GM19025 (cell line): ENCODE measurements at regions not wholly inside any gene's neighbourhood (a gene's known extent, or its start where the extent isn't known, plus 50 kb on each side); places are given as distances from the start of the nearest gene placed in this dataset.
"Not testable (repeated sequence)": the region's sequence is repeated elsewhere in the genome, so short reads cannot be mapped to it uniquely, and the experiment has no call there.

Experiments used
- ATAC-seq: cut with Tn5 transposase; IDR thresholded peaks from one replicate; pipeline ENCODE4 v1.9.1; 2021; ENCODE audit warnings: mild to moderate bottlenecking, low read depth, moderate library complexity; ENCODE audit not compliant: unreplicated experiment

GRCh38 chr4:188370777-188371176 lies 231.5 kb downstream of the TRIML1 start:
- ATAC-seq, result no peak

GRCh38 chr4:188372058-188372457 lies 232.8 kb downstream of the TRIML1 start:
- no peak for ATAC-seq

GRCh38 chr4:188372829-188373228 lies 233.6 kb downstream of the TRIML1 start:
- no peak for ATAC-seq

GRCh38 chr4:188374871-188375270 lies 235.6 kb downstream of the TRIML1 start:
- no peak for ATAC-seq

- ATAC-seq, result no peak
Measured at GRCh38 chr4:188377816-188378215, 238.6 kb downstream of the TRIML1 start.

GRCh38 chr4:188383180-188383579 lies 243.9 kb downstream of the TRIML1 start:
- no peak for ATAC-seq

- ATAC-seq, result no peak
Measured at GRCh38 chr4:188387179-188387791, 248.0 kb downstream of the TRIML1 start.

GRCh38 chr4:188391349-188391748 lies 252.1 kb downstream of the TRIML1 start:
- ATAC-seq, result not testable (repeated sequence)

- no peak for ATAC-seq
Measured at GRCh38 chr4:188396037-188396436, 256.8 kb downstream of the TRIML1 start.

- ATAC-seq, result no peak
Measured at GRCh38 chr4:188399834-188400233, 260.6 kb downstream of the TRIML1 start.

GRCh38 chr4:188400451-188400850 lies 261.2 kb downstream of the TRIML1 start:
- ATAC-seq, result no peak

- no peak for ATAC-seq
Measured at GRCh38 chr4:188403272-188403671, 264.0 kb downstream of the TRIML1 start.

- not testable (repeated sequence) for ATAC-seq
Measured at GRCh38 chr4:188405071-188405835, 266.0 kb downstream of the TRIML1 start.

- ATAC-seq, result no peak
Measured at GRCh38 chr4:188408244-188409030, 269.2 kb downstream of the TRIML1 start.

- no peak for ATAC-seq
Measured at GRCh38 chr4:188409851-188410250, 270.6 kb downstream of the TRIML1 start.

GRCh38 chr4:188411805-188412204 lies 272.6 kb downstream of the TRIML1 start:
- ATAC-seq, result no peak

GRCh38 chr4:188412499-188412898 lies 273.3 kb downstream of the TRIML1 start:
- ATAC-seq, result no peak

- ATAC-seq, result no peak
Measured at GRCh38 chr4:188414441-188414840, 275.2 kb downstream of the TRIML1 start.

- no peak for ATAC-seq
Measured at GRCh38 chr4:188417181-188417580, 277.9 kb downstream of the TRIML1 start.

GRCh38 chr4:188423039-188423438 lies 283.8 kb downstream of the TRIML1 start:
- ATAC-seq, result no peak

- no peak for ATAC-seq
Measured at GRCh38 chr4:188428935-188429334, 289.7 kb downstream of the TRIML1 start.
